ENCODE measurements at regions not wholly inside any gene's neighbourhood (a gene's known extent, or its start where the extent isn't known, plus 50 kb on each side); places are given as distances from the start of the nearest gene placed in this dataset.
"Not testable (repeated sequence)": the region's sequence is repeated elsewhere in the genome, so short reads cannot be mapped to it uniquely, and the experiment has no call there.

DNA sequence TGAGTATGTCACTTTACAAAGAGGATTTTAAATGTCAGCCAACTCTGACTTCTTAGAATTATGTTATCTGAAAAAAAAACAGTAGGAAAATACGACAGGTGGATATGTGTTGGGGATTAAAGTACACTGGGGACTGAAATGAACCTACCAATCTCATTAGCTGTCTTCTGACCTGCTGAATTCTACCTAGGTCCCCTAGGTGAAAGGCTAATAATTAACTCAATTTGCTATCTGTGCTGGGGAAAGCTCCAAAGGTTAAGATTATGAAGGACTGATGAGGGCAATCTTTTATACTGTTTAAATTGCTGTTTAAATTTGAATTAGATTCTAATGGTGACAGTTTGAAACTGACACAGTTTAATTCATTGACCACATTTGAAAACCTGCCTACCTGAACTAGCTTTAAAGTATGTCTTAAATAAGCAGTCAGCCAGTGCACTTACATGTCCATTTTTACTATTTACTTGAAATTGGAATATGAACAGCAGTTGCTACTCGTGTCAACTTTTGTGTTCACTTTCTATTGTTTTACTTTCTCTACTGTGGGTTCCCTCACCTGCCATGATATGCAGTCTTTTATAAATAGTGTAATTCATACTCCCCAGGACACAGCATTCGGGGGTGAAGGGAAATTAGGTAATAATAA is 977.3 kb downstream of the C4orf33 start:
- intact Hi-C loops (cut with DNase I) = no loop called here
- DNase-seq (ENCODE audit: low spot score) = no peak

DNA sequence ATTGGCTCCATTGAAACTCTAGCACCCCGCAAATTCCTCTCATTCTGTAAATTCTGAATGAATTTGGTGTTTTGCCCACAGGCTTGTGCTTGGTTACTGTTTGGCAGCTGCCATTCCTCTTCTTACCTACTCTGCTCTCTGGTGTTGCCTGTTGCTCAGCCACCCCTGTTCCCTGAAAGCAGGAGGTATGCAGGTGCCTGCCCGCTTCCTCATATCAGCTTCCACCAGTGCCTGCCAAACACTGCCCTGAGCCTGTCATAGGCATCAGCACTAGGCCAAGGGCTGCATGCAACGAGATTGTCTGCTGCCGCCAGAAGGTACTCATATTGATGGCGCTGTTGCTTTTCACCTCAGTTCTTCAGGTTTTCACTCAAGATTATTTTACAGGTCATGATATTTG is 978.1 kb downstream of the C4orf33 start:
- intact Hi-C loops (cut with DNase I) = no loop called here

DNA sequence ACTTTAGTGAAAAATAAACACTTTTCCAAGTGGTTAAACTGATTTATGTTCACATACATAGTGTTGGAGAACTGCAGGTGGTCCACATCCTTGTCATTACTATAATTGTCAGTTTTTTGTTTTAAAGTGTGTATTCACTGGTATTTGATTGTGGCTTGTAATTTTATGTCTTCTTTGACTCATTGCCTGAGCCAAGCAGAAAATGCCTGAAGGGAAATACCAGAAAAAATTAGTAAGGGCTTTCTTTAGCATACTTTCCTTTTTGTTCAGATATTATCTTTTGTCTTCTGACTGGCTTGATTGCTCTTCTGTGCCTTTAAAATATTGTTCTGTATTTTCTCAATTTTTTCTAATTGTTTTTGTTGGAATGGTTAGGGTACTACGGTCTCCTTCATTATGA is 981.3 kb downstream of the C4orf33 start:
- intact Hi-C loops (cut with DNase I) = no loop called here
- no peak for DNase-seq (ENCODE audit: low spot score)

More for the DNA sequence above, 978.1 kb downstream of the C4orf33 start:
- DNase-seq (ENCODE audit: low spot score) = peak; percentile 79

DNA sequence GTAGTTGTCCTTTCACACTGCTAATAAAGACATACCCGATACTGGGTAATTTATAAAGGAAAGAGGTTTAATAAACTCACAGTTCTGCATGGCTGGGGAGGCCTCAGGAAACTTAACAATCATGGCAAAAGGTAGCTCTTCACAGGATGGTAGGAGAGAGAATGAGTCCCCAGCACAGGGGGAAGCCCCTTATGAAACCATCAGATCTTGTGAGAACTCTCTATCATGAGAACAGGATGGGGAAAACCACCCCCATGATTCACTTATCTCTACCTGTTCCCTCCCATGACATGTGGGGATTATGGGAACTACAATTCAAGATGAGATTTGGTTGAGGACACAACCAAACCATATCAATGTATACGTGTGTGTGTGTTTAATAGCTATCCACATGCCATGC is 983.1 kb downstream of the C4orf33 start:
- DNase-seq (ENCODE audit: low spot score); intact Hi-C loops (cut with DNase I): not testable (repeated sequence)

DNA sequence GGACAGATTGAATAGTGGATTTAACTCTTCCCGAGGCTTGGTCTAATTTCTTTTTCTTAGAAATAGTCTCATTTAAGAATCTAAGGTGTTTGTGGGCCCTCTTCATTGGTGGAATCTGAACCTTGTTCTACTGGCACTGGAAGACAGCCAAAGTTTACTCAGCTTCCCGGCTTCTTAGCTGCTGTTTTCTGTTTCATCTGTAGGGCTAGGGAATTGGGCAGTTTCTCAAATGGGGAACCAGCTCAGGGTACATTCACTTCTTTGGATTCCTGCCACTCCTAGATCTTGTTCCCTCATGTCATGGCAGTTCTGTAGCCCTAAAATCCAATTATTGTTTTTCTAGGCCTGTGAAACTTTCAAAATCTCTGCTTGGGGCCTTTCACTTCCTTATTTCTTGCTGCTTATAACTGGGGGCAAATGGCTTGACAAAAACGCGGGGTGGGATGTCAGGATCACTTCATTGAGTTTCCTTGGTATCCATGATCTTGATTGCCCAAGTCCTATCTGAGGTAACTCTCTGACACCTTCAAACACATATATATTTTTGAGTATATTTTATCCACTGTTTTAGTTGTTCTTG is 985.0 kb downstream of the C4orf33 start:
- DNase-seq (ENCODE audit: low spot score) = no peak
- intact Hi-C loops (cut with DNase I) = loop anchor here in 1 of 2 donors (10.0 kb wide), 1 partner anchor 1476 kb away; no protein-coding TSS in a partner anchor

DNA sequence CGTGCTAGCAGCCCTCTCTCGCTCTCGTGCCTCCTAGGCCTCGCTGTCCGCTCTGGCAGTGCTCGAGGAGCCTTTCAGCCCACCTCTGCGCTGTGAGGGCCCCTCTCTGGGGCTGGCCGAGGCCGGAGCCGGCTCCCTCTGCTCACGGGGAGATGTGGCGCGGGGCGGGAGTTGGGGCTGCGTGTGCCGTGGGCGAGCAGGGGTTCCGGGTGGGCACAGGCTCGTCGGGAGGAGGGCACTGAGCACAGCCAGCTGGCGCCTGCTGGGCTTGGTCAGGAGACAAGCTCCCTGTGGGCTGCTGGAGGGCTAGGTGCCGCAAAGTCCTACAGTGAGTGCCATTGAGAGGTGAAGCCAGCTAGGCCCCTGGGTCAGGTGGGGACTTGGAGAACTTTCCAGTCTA is 994.5 kb downstream of the C4orf33 start:
- intact Hi-C loops (cut with DNase I) = no loop called here
- DNase-seq (ENCODE audit: low spot score) = no peak

DNA sequence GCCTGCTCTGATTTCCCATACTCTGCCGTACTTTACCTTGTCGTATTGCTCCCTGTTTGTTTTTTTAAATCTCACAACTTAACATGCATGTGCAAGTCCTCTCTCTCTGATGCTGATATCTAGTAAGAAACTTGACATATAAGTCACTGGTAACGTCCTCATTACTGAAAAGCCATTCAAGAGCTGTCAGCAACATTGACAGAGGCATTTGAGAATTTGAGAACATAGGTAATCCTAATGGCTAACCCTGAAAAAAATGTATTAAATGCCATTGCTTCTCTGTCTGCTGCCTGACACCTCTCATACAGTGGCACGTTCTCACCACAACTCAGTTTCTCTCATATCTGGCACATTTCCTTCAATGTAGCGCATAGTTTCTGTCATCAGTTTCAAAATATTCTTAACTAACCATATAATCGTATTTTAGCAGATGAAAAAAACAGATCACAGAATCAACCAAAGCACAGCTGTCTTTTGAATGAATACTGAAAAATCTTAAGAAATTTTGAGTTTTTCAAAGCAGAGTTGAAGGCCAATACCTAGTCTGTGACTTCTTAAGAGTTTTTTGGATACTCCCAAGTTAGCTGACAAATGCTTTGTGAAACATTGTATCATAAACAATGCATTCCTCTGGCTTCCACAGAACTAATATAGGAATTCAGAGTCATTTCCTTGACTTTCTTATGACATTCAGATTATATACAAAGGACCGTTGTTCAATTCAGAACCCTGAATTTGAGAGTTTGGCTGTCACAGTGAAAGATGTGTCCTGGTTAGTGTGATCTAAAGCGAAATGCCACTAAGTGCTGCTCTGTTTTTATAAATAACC is 996.4 kb downstream of the C4orf33 start:
- no peak for DNase-seq (ENCODE audit: low spot score)
- intact Hi-C loops (cut with DNase I) = no loop called here

DNA sequence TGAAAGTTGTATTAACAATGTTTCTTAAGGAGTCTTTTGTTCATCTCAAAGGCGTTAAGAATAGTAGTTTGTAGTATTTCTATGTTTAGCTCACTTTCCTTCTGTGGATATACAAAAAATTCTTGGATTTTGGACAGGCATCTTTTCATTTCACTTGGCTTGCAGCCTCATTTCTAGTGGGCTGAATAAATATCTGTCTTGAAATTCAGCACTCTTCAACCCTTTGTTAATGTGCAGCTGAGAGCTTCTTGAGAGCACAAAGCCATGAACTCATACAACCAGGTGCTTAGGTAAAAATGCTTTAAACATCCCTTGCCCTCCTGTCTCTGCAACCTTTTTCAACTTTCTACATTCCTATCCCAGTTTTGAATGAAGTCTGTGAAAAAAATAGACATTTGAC is 1003.2 kb downstream of the C4orf33 start:
- intact Hi-C loops (cut with DNase I) = no loop called here
- DNase-seq (ENCODE audit: low spot score) = no peak

DNA sequence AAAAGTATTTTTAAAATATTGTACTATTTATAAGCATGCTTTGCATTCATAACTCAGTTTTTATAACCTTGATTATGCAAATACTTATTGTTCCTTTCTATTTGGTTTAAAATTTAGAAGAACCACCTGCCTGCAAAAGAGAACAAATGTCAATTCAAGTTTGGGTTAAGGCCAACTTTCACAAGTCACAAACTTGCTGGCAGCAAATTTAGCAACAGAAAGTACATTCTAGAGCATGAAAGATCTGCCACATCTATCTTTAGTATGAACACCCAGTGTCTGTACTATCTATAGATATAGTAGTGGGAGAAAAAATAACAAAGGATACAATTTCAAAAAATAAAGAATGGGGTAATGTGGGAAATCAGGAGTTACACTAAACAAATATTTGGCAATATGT is 1014.2 kb downstream of the C4orf33 start:
- intact Hi-C loops (cut with DNase I) = no loop called here
- DNase-seq (ENCODE audit: low spot score) = no peak

DNA sequence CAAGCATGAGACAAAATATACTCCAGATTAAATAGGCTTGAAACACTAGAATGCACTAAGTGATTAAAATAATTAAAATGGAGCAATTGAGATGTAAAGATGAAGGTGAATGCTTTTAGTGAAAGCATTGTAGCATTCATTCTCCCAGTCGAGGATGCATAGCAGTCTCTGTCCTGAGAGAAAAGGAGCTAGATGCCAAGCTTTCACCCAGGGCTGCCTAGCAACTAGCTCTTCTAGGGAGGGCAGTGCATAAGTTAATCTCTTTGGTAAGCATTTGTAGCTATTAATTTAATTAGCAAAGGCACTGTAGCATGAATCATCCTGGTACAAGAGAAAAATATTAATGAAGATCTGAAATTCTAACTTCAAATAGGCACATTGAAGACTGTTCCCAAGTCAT is 1014.8 kb downstream of the C4orf33 start:
- intact Hi-C loops (cut with DNase I) = no loop called here
- no peak for DNase-seq (ENCODE audit: low spot score)

DNA sequence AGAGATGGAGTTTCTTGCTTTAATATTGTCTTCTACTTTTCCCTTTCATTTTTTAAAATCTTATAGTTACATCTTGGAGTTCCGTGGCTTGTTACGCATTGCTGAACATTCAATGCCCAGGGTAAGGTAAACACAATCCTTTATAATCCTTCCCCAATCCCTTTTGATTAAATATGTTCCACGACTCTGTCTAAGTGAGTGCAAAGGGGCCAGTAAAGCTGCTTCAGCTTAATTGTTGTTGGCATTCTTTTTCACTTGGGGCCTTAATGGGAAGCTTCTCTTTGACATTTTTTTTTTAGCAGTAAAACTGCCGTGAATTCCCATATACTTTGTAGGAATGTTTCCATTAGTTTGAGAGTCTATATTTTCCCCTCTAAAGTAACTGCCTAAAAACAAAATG is 1028.1 kb downstream of the C4orf33 start:
- intact Hi-C loops (cut with DNase I) = no loop called here
- no peak for DNase-seq (ENCODE audit: low spot score)

DNA sequence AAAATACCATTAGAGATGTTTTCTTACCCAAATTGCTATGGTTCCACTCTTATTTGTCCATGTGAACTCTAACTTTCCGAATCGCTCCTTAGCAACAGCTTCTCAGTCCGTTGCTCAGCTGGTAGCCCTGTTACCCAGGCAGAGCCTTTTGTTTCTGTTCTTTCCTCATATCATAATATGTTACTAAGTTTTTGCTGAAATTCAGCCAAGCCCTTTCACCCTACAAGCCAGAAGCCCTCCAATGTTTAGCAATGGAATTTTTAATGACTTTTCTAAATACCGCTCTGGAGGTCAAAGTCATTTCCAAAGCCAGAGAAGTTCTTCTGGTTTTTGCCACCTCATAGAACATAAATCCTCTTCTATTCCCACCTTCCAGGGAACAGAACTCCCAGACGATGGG is 1029.5 kb downstream of the C4orf33 start:
- intact Hi-C loops (cut with DNase I) = no loop called here

DNA sequence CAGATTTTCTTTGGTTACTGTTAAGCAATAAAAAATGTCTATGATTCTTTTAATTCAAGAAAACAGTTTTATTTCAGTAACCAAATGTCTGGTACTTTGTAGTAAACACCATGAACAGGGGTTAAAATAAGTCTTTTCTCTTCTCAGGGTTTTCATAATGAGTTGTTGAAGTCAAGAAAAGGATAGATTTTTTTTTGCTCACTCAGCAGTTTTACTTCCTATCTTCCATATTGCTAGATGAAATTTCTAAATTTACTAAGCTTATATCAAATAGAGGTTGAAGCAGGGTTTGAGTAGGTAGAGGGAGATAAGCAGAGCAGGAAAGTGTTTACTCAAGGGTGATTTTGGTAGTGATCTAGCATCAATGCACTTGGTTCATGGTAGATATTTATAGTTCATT is 1031.3 kb downstream of the C4orf33 start:
- intact Hi-C loops (cut with DNase I) = no loop called here

More for the DNA sequence above, 1029.5 kb downstream of the C4orf33 start:
- no peak for DNase-seq (ENCODE audit: low spot score)

DNA sequence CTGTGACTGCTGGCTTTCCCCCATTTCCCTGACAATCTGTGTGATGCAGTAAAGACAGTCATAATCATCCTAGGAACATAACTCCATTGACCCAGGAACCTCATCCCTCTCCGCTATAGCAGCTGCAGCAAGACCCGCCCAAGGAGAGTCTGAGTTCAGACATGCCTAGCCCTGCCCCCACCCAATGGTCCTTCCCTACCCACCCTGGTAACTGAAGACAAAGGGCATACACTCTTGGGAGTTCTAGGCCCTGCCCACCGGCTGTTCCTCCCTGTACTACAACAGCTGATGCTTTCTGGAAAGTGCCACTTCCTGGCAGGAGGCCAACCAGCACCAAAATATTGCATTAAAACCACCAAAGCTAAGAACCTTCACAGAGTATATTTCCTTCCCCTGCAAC is 1035.6 kb downstream of the C4orf33 start:
- intact Hi-C loops (cut with DNase I) = no loop called here
- DNase-seq (ENCODE audit: low spot score) = no peak

More for the DNA sequence above, 1031.3 kb downstream of the C4orf33 start:
- no peak for DNase-seq (ENCODE audit: low spot score)

DNA sequence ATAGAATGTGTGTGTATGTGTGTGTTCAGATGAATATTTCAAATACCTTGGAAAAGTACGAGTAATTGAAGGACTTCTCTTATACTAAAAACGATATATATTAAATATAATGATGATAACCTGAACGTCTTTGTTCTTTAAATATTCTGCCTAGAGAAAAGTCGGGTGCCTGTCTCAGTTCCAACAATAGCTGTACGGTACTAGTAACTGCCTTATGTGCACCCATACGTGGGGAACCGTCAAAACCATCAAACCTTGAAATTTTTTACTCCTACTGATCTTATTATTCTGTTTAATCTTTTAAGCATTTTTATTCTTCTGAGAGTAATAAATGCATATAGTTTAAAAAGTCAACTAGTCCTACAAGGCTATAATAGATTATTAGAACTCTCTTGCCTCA is 1045.7 kb downstream of the C4orf33 start:
- intact Hi-C loops (cut with DNase I) = no loop called here
- no peak for DNase-seq (ENCODE audit: low spot score)

DNA sequence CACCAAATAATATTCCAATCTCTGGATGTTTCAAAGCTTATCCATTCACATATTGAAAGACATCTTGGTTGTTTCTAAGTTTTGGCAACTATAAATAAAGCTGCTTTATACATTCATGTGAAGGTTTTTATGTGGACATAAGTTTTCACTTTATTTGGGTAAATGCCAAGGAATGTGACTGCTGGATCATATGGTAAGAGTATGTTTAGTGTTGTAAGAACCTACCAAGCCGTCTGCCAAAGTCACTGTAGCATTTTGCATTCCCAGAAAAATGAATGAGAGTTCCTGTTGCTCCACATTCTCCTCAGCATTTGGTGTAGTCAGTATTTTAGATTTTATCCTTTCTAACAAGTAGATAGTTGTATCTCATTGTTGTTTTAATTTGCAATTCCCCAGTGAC is 1047.7 kb downstream of the C4orf33 start:
- intact Hi-C loops (cut with DNase I) = no loop called here
- DNase-seq (ENCODE audit: low spot score) = no peak

DNA sequence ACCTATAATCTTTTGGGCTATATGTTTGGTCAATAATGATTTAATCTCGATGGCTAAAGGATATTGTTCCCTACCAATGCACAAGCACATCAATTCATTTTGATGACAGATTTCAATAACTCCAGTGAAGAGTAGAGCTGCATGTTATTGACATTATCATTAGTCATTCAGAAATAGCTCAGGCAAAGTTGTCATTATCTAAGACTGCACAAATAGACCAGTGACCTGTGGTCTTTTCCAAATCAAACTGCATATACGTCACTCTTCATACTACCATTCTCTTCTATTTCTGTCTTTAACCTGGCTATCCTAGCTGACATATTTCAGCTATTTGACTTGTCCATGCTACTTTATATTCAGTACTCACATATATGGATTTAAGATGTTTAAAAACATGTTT is 1050.8 kb downstream of the C4orf33 start:
- no peak for DNase-seq (ENCODE audit: low spot score)
- intact Hi-C loops (cut with DNase I) = no loop called here

DNA sequence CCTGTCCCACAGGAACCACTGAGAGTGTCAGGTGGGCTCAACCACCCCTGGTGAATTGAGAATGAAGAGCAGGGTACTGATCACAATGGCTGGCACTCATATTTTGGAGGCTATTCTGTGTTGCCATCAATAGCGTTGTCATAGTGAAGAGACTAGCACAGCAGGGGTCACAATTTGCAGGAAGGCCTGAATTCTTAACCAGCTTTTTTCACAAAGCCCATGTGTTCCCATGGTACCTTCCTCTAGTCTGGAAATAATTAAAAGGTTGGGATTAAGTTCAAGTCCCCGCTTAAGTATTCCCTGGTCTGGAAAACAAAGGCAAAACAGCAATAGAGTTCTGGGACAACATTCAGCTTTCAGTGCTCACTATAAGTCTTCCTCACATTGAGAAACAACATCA is 1051.7 kb downstream of the C4orf33 start:
- intact Hi-C loops (cut with DNase I) = no loop called here

DNA sequence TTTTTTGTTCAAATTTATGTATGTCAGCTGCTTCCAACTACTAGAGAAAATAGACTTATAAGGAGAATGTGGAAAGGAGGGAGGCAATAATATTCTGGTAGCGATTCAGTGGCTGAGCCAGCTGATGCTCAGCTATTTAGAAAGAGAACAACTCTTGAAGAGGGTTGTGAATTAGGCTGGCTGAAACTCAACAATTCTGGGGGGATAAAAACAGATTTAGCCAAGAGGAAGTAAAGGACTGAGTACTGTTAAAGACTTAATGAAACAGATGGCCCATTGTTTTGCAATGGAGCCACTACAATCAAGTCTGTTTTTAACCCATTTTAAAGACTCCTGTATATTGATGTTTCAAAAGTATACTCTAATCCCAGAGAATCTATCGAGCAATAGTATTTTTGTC is 1058.9 kb downstream of the C4orf33 start:
- intact Hi-C loops (cut with DNase I) = loop anchor here in 1 of 2 donors (5.0 kb wide), 1 partner anchor 798 kb away; no protein-coding TSS in a partner anchor
- DNase-seq (ENCODE audit: low spot score) = no peak

More for the DNA sequence above, 1051.7 kb downstream of the C4orf33 start:
- no peak for DNase-seq (ENCODE audit: low spot score)

DNA sequence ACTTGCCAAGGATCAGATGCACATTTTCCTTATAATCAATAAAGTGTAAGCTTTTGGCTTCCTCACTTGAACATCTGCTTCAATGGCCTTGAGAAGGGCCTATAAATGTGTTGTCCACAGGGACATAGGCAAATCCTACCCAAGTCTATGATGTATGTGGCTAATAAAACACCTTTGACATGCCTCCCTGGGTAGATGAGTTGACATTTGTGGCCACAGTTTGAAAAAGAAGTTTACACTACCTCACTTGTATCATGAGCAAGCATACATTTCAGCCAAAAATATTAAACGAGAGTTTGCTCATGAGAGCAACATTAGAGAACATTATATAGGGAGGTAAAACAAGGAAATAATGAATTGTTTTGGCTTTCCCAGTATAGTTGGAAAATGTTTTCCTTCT is 1067.7 kb downstream of the C4orf33 start:
- no peak for DNase-seq (ENCODE audit: low spot score)
- intact Hi-C loops (cut with DNase I) = no loop called here
